DND-41 (cell line): ENCODE measurements at regions not wholly inside any gene's neighbourhood (a gene's known extent, or its start where the extent isn't known, plus 50 kb on each side); places are given as distances from the start of the nearest gene placed in this dataset.
"Not testable (repeated sequence)": the region's sequence is repeated elsewhere in the genome, so short reads cannot be mapped to it uniquely, and the experiment has no call there.

Source experiments
- ATAC-seq: fragments of 200-7000 bp; cut with Tn5 transposase; 3 replicates; pipeline ENCODE4 v1.9.1; 2021; ENCODE audit warnings: low read depth; ENCODE audit not compliant: insufficient read depth
- DNase-seq: peaks from one replicate; pipeline ENCODE4 v3.0.0-alpha.2; 2020
- H2AFZ ChIP-seq: 2 replicates; pipeline ENCODE4 v1.6.0; 2012; ENCODE audit warnings: low read depth, low read length
- H3K27ac ChIP-seq: 2 replicates; pipeline ENCODE4 v1.5.1; 2012; ENCODE audit warnings: low read length, inconsistent platforms
- H3K27me3 ChIP-seq: fragments of 200-600 bp; sonication (generic); 2 replicates; pipeline ENCODE4 v1.6.0; 2012; ENCODE audit warnings: low read length, mild to moderate bottlenecking, inconsistent platforms; ENCODE audit not compliant: insufficient read depth, poor library complexity
- H3K36me3 ChIP-seq: 2 replicates; pipeline ENCODE4 v1.5.1; 2012; ENCODE audit warnings: low read length, inconsistent platforms; ENCODE audit not compliant: insufficient read depth
- H3K4me1 ChIP-seq: 2 replicates; pipeline ENCODE4 v1.5.1; 2012; ENCODE audit warnings: mild to moderate bottlenecking, low read length; ENCODE audit not compliant: insufficient read depth
- H3K4me2 ChIP-seq: 2 replicates; pipeline ENCODE4 v1.6.0; 2012; ENCODE audit warnings: mild to moderate bottlenecking, moderate library complexity, low read length, inconsistent platforms; ENCODE audit not compliant: insufficient read depth
- H3K4me3 ChIP-seq, 2 experiments: fragments of 200-600 bp in 1 of 2; shearing (Covaris generic) in 1 of 2; 2 replicates each; pipeline ENCODE4 v1.5.1; 2012 to 2016; ENCODE audit warnings: inconsistent platforms in 2 of 2, low read length in 2 of 2, mild to moderate bottlenecking in 2 of 2, low read depth in 1 of 2, moderate library complexity in 1 of 2
- H3K79me2 ChIP-seq: 2 replicates; pipeline ENCODE4 v1.6.0; 2012; ENCODE audit warnings: low read length, inconsistent platforms; ENCODE audit not compliant: insufficient read depth
- H3K9ac ChIP-seq: 2 replicates; pipeline ENCODE4 v1.6.0; 2012; ENCODE audit warnings: low read depth, mild to moderate bottlenecking, inconsistent platforms, low read length, moderate library complexity
- H3K9me3 ChIP-seq: 2 replicates; pipeline ENCODE4 v1.5.1; 2012; ENCODE audit warnings: low read length, moderate library complexity, mild to moderate bottlenecking, inconsistent platforms; ENCODE audit not compliant: insufficient read depth, severe bottlenecking
- H4K20me1 ChIP-seq: 2 replicates; pipeline ENCODE4 v1.6.0; 2012; ENCODE audit warnings: low read length; ENCODE audit not compliant: insufficient read depth
- CTCF ChIP-seq: IDR thresholded peaks from 2 replicates; pipeline ENCODE4 v1.5.1; 2012; ENCODE audit warnings: borderline replicate concordance, low read length, moderate library complexity, mild to moderate bottlenecking; ENCODE audit not compliant: poor library complexity, severe bottlenecking; ENCODE audit errors: extremely low read depth
- EZH2 ChIP-seq: IDR thresholded peaks from 3 replicates; pipeline ENCODE4 v1.6.1; 2012; ENCODE audit warnings: borderline replicate concordance, low read depth, mild to moderate bottlenecking, moderate library complexity, low read length, inconsistent platforms; ENCODE audit not compliant: severe bottlenecking

- H3K36me3 ChIP-seq: no peaks in the 10 kb centered on the region
- H3K79me2 ChIP-seq: no peaks in the 10 kb centered on the region
- TF ChIP-seq CTCF (no peak), EZH2 (no peak)
- H3K4me1 ChIP-seq: no peaks in the 10 kb centered on the region
- no peak for DNase-seq
- H3K4me3 ChIP-seq: no peak overlapping the region
- no peak overlapping the region for H2AFZ ChIP-seq
- H3K9me3 ChIP-seq: peaks cover 9% of the 10 kb centered on the region
- H3K9ac ChIP-seq: no peak overlapping the region
- H3K27me3 ChIP-seq: no peaks in the 10 kb centered on the region
- no peak for ATAC-seq
- no peaks in the 10 kb centered on the region for H4K20me1 ChIP-seq
- H3K4me2 ChIP-seq: no peak overlapping the region
- H3K27ac ChIP-seq: no peak overlapping the region
Measured at GRCh38 chr2:89829828-89830227, 1138.4 kb downstream of the RPIA start.

- not testable (repeated sequence) for H3K9ac ChIP-seq, H3K4me2 ChIP-seq, H3K36me3 ChIP-seq, H2AFZ ChIP-seq, ATAC-seq, H4K20me1 ChIP-seq, H3K4me1 ChIP-seq, H3K79me2 ChIP-seq, H3K27me3 ChIP-seq, H3K27ac ChIP-seq, H3K4me3 ChIP-seq, DNase-seq, H3K9me3 ChIP-seq
Measured at GRCh38 chr2:89830341-89831218, 1139.1 kb downstream of the RPIA start.

- H3K9ac ChIP-seq: no peak overlapping the region
- H3K27me3 ChIP-seq: no peaks in the 10 kb centered on the region
- H3K4me1 ChIP-seq: no peaks in the 10 kb centered on the region
- H3K4me3 ChIP-seq: no peak overlapping the region; a peak in 1 of 4 replicates
- H4K20me1 ChIP-seq: no peaks in the 10 kb centered on the region
- H3K4me2 ChIP-seq: no peak overlapping the region
- no peak overlapping the region for H3K27ac ChIP-seq
- no peak for ATAC-seq
- no peak for DNase-seq
- H3K36me3 ChIP-seq: no peaks in the 10 kb centered on the region
- no peaks in the 10 kb centered on the region for H3K79me2 ChIP-seq
- no peak overlapping the region for H2AFZ ChIP-seq
- no peaks in the 10 kb centered on the region for H3K9me3 ChIP-seq
- TF ChIP-seq EZH2 (no peak), CTCF (no peak)
Measured at GRCh38 chr2:89831641-89832498, 1140.4 kb downstream of the RPIA start.

GRCh38 chr2:89833116-89833779 is 1141.8 kb downstream of the RPIA start:
- H3K27ac ChIP-seq: no peak overlapping the region
- no peak overlapping the region for H3K4me2 ChIP-seq
- DNase-seq (no peak), ATAC-seq (no peak)
- H3K4me3 ChIP-seq: no peak overlapping the region
- TF ChIP-seq EZH2: no peak
- no peak for TF ChIP-seq CTCF
- no peaks in the 10 kb centered on the region for H4K20me1 ChIP-seq
- H3K79me2 ChIP-seq: no peaks in the 10 kb centered on the region
- no peaks in the 10 kb centered on the region for H3K4me1 ChIP-seq
- H2AFZ ChIP-seq: no peak overlapping the region
- no peak overlapping the region for H3K9ac ChIP-seq
- H3K36me3 ChIP-seq: no peaks in the 10 kb centered on the region
- no peaks in the 10 kb centered on the region for H3K9me3 ChIP-seq
- H3K27me3 ChIP-seq: no peaks in the 10 kb centered on the region
